Endothelial cell (in vitro differentiated cells): ENCODE measurements at regions not wholly inside any gene's neighbourhood (a gene's known extent, or its start where the extent isn't known, plus 50 kb on each side); places are given as distances from the start of the nearest gene placed in this dataset.

ENCODE experiments used
- DNase-seq: peaks from one replicate; pipeline ENCODE4 v3.0.0; 2021; ENCODE audit warnings: low spot score
- H3K27ac Mint-ChIP-seq: one replicate; pipeline ENCODE4 v1.8.0; 2021; ENCODE audit warnings: mixed read lengths, inconsistent platforms; ENCODE audit not compliant: unreplicated experiment
- H3K27me3 Mint-ChIP-seq: one replicate; pipeline ENCODE4 v1.8.0; 2021; ENCODE audit warnings: mild to moderate bottlenecking, moderate library complexity, mixed read lengths, inconsistent platforms; ENCODE audit not compliant: unreplicated experiment
- H3K36me3 Mint-ChIP-seq: one replicate; pipeline ENCODE4 v1.8.0; 2021; ENCODE audit warnings: mild to moderate bottlenecking, low read depth, mixed read lengths, inconsistent platforms; ENCODE audit not compliant: unreplicated experiment
- H3K4me1 Mint-ChIP-seq: one replicate; pipeline ENCODE4 v1.8.0; 2021; ENCODE audit warnings: mild to moderate bottlenecking, mixed read lengths, inconsistent platforms; ENCODE audit not compliant: unreplicated experiment
- H3K4me3 Mint-ChIP-seq: one replicate; pipeline ENCODE4 v1.8.0; 2021; ENCODE audit warnings: mild to moderate bottlenecking, mixed read lengths, inconsistent platforms; ENCODE audit not compliant: unreplicated experiment
- H3K9me3 Mint-ChIP-seq: one replicate; pipeline ENCODE4 v1.8.0; 2021; ENCODE audit warnings: mixed read lengths, inconsistent platforms; ENCODE audit not compliant: unreplicated experiment
- TF ChIP-seq, protein P1 (sequence below): fragments of 200-600 bp; sonication (generic); IDR thresholded peaks from one replicate; pipeline ENCODE4 v1.5.0; 2021; ENCODE audit warnings: antibody characterized with exemption; ENCODE audit not compliant: unreplicated experiment

DNA sequence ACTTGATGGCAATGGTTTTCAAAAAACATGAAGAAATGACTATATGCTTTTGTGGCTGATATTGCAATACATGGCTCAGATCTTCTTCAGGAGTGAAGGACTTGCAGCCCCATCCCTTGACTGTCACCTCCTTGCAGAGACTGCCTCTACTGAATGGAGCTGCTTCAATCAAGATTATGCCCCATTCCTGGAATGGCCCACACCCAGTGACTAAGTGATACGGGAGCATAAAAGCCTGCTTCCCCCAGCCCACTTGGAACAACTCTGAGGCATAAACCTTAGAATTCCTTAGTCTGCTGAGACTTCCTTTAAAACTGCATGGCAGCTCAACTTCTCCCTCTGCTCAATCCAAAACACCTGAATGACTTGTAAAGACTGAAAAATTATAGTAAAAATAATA, 957.1 kb downstream of the SORCS3 start:
- TF ChIP-seq, protein P1, sequence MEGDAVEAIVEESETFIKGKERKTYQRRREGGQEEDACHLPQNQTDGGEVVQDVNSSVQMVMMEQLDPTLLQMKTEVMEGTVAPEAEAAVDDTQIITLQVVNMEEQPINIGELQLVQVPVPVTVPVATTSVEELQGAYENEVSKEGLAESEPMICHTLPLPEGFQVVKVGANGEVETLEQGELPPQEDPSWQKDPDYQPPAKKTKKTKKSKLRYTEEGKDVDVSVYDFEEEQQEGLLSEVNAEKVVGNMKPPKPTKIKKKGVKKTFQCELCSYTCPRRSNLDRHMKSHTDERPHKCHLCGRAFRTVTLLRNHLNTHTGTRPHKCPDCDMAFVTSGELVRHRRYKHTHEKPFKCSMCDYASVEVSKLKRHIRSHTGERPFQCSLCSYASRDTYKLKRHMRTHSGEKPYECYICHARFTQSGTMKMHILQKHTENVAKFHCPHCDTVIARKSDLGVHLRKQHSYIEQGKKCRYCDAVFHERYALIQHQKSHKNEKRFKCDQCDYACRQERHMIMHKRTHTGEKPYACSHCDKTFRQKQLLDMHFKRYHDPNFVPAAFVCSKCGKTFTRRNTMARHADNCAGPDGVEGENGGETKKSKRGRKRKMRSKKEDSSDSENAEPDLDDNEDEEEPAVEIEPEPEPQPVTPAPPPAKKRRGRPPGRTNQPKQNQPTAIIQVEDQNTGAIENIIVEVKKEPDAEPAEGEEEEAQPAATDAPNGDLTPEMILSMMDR = no peak
- no peak overlapping the region for H3K4me3 Mint-ChIP-seq
- no peaks in the 10 kb centered on the region for H3K27me3 Mint-ChIP-seq
- no peaks in the 10 kb centered on the region for H3K36me3 Mint-ChIP-seq
- DNase-seq = no peak
- H3K27ac Mint-ChIP-seq = no peak overlapping the region
- no peaks in the 10 kb centered on the region for H3K4me1 Mint-ChIP-seq
- no peaks in the 10 kb centered on the region for H3K9me3 Mint-ChIP-seq

GRCh38 chr10:105597312-105597711, 956.2 kb downstream of the SORCS3 start:
- Mint-ChIP-seq H3K36me3 (no peaks in the 10 kb centered on the region), H3K4me1 (no peaks in the 10 kb centered on the region), H3K9me3 (no peaks in the 10 kb centered on the region), H3K27ac (no peak overlapping the region), H3K4me3 (no peak overlapping the region), H3K27me3 (no peaks in the 10 kb centered on the region)
- no peak for DNase-seq
- TF ChIP-seq, protein P1 = no peak

DNA sequence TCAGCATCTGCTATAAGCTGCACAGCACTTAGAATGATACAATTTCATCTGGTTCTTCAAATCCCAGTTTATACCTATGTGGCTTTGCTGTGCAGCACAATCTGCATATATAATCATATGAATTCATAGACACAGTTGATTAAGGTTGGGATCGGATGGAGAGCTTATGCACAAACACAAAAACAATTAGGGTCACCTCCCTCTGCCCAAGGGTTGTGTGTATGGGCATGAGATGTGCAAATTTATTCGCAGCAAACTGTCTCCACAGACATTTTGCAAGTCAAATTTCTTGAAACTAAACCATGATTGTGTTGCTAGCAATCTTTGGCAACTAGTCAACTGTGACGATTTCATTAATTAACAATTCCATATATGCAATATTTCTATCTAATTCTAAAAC, 955.7 kb downstream of the SORCS3 start:
- no peaks in the 10 kb centered on the region for H3K9me3 Mint-ChIP-seq
- TF ChIP-seq, protein P1 = no peak
- no peak overlapping the region for H3K27ac Mint-ChIP-seq
- H3K4me3 Mint-ChIP-seq = no peak overlapping the region
- no peak for DNase-seq
- no peaks in the 10 kb centered on the region for H3K36me3 Mint-ChIP-seq
- peaks cover under 1% of the 10 kb centered on the region for H3K4me1 Mint-ChIP-seq
- H3K27me3 Mint-ChIP-seq = no peaks in the 10 kb centered on the region

DNA sequence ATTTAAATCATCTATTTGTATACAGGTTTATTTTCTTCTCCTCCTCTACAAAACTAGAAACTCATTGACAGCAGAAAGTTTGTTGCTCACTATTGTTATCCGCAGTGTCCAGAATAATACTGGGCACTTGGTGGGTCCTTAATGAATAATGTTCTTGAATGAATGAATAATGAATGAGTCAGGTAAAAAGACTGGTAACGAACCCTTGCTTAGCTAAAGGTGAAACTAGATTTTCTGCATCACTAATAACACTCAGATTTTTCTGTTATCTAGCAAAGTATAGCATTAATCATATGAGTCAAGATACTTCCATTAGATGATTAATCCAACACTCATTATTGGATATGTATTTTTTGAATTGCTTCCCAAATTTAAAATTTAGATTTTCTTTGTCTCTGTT, 953.2 kb downstream of the SORCS3 start:
- TF ChIP-seq, protein P1 = no peak
- no peak for DNase-seq
- Mint-ChIP-seq H3K4me3 (no peak overlapping the region), H3K36me3 (no peaks in the 10 kb centered on the region), H3K27ac (no peak overlapping the region), H3K27me3 (no peaks in the 10 kb centered on the region), H3K9me3 (no peaks in the 10 kb centered on the region), H3K4me1 (peaks cover 3% of the 10 kb centered on the region)

- no peak overlapping the region for H3K4me3 Mint-ChIP-seq
- H3K27ac Mint-ChIP-seq = no peak overlapping the region
- TF ChIP-seq, protein P1 = no peak
- no peaks in the 10 kb centered on the region for H3K36me3 Mint-ChIP-seq
- H3K27me3 Mint-ChIP-seq = no peaks in the 10 kb centered on the region
- H3K9me3 Mint-ChIP-seq = no peaks in the 10 kb centered on the region
- DNase-seq = no peak
- peaks cover 3% of the 10 kb centered on the region for H3K4me1 Mint-ChIP-seq
These were observed 951.4 kb downstream of the SORCS3 start for GRCh38 chr10:105592468-105592867.
